GM23338 (cell line): ENCODE measurements at regions not wholly inside any gene's neighbourhood (a gene's known extent, or its start where the extent isn't known, plus 50 kb on each side); places are given as distances from the start of the nearest gene placed in this dataset.
"Not testable (repeated sequence)": the region's sequence is repeated elsewhere in the genome, so short reads cannot be mapped to it uniquely, and the experiment has no call there.

Experiments used
- ATAC-seq: fragments of 200-7000 bp; cut with Tn5 transposase; 3 replicates; pipeline ENCODE4 v1.9.1; 2020
- DNase-seq: peaks from one replicate; pipeline ENCODE4 v3.0.0-alpha.2; 2015; ENCODE audit warnings: low spot score
- H2AFZ ChIP-seq: fragments of 200-600 bp; sonication (generic); 2 replicates; pipeline ENCODE4 v1.8.0; 2016; ENCODE audit warnings: antibody characterized with exemption, mild to moderate bottlenecking, moderate library complexity
- H3F3A ChIP-seq: fragments of 200-600 bp; sonication (generic); replicated peaks from 2 replicates; pipeline ENCODE4 v1.8.0; 2017; ENCODE audit warnings: antibody characterized with exemption, mixed run types, low read depth
- H3K27ac ChIP-seq: fragments of 200-600 bp; sonication (generic); 2 replicates; pipeline ENCODE4 v1.6.1; 2016; ENCODE audit warnings: low read depth
- H3K27me3 ChIP-seq: fragments of 200-600 bp; sonication (generic); 2 replicates; pipeline ENCODE4 v1.8.0; 2016; ENCODE audit warnings: mild to moderate bottlenecking, mixed run types, moderate library complexity; ENCODE audit not compliant: insufficient read depth
- H3K36me3 ChIP-seq: fragments of 200-600 bp; sonication (generic); 2 replicates; pipeline ENCODE4 v1.8.0; 2016; ENCODE audit warnings: mild to moderate bottlenecking; ENCODE audit not compliant: insufficient read depth
- H3K4me1 ChIP-seq: fragments of 200-600 bp; sonication (generic); 2 replicates; pipeline ENCODE4 v1.8.0; 2016; ENCODE audit warnings: mild to moderate bottlenecking, moderate library complexity; ENCODE audit not compliant: insufficient read depth
- H3K4me2 ChIP-seq: fragments of 200-600 bp; sonication (generic); 2 replicates; pipeline ENCODE4 v1.7.1; 2017; ENCODE audit warnings: mixed run types
- H3K4me3 ChIP-seq: fragments of 200-600 bp; sonication (generic); 2 replicates; pipeline ENCODE4 v1.6.1; 2016; ENCODE audit warnings: mixed run types
- H3K79me2 ChIP-seq: fragments of 200-600 bp; sonication (generic); replicated peaks from 2 replicates; pipeline ENCODE4 v1.8.0; 2017; ENCODE audit warnings: mild to moderate bottlenecking; ENCODE audit not compliant: insufficient read depth
- H3K9me2 ChIP-seq: fragments of 200-600 bp; sonication (generic); 2 replicates; pipeline ENCODE4 v1.8.0; 2017; ENCODE audit not compliant: insufficient read depth
- H4K20me1 ChIP-seq: fragments of 200-600 bp; sonication (generic); replicated peaks from 2 replicates; pipeline ENCODE4 v1.8.0; 2017; ENCODE audit warnings: mild to moderate bottlenecking; ENCODE audit not compliant: insufficient read depth
- H3K27ac Mint-ChIP-seq: 2 replicates; pipeline ENCODE4 v1.8.0; 2020; ENCODE audit warnings: inconsistent platforms, mild to moderate bottlenecking, moderate library complexity, mixed read lengths
- H3K27me3 Mint-ChIP-seq: 3 replicates; pipeline ENCODE4 v1.8.0; 2022; ENCODE audit warnings: low read depth, mild to moderate bottlenecking, moderate library complexity, mixed read lengths, inconsistent platforms; ENCODE audit not compliant: insufficient read depth, poor library complexity
- H3K36me3 Mint-ChIP-seq: 3 replicates; pipeline ENCODE4 v1.8.0; 2021; ENCODE audit warnings: low read depth, mild to moderate bottlenecking, inconsistent platforms, moderate library complexity, mixed read lengths
- H3K4me1 Mint-ChIP-seq: 3 replicates; pipeline ENCODE4 v1.8.0; 2020; ENCODE audit warnings: mild to moderate bottlenecking, inconsistent platforms, mixed read lengths
- H3K4me3 Mint-ChIP-seq: 3 replicates; pipeline ENCODE4 v1.8.0; 2021; ENCODE audit warnings: moderate library complexity, mild to moderate bottlenecking, inconsistent platforms, mixed read lengths
- H3K9me3 Mint-ChIP-seq: 3 replicates; pipeline ENCODE4 v1.8.0; 2020; ENCODE audit warnings: moderate library complexity, mild to moderate bottlenecking, inconsistent platforms, mixed read lengths
- CREB1 ChIP-seq: fragments of 250-450 bp; sonication (Bioruptor Pico); IDR thresholded peaks from 2 replicates; pipeline ENCODE4 v1.5.0; 2020; ENCODE audit warnings: low read depth, mild to moderate bottlenecking, moderate library complexity
- CTCF ChIP-seq, 2 experiments: fragments of 200-600 bp in 1 of 2; sonication (generic) in 1 of 2; conservative IDR thresholded peaks; 2 replicates each; pipeline versions ENCODE4 v1.5.1 to v1.6.1; 2016 to 2017; ENCODE audit warnings: antibody characterized with exemption in 2 of 2, low read depth in 2 of 2, mild to moderate bottlenecking in 2 of 2, moderate library complexity in 1 of 2
- EZH2 ChIP-seq: fragments of 200-600 bp; sonication (generic); IDR thresholded peaks from one replicate; pipeline ENCODE4 v1.8.0; 2017; ENCODE audit warnings: antibody characterized with exemption, mild to moderate bottlenecking, low read depth; ENCODE audit not compliant: unreplicated experiment
- EZH2phosphoT487 ChIP-seq: fragments of 200-600 bp; sonication (generic); IDR thresholded peaks from one replicate; pipeline ENCODE4 v1.8.1; 2018; ENCODE audit warnings: antibody characterized with exemption; ENCODE audit not compliant: unreplicated experiment
- JUNB ChIP-seq: IDR thresholded peaks from one replicate; pipeline ENCODE4 v1.6.1; 2016; ENCODE audit warnings: antibody characterized with exemption; ENCODE audit not compliant: unreplicated experiment
- STAT1 ChIP-seq: IDR thresholded peaks from one replicate; pipeline ENCODE4 v1.6.1; 2016; ENCODE audit warnings: antibody characterized with exemption; ENCODE audit not compliant: unreplicated experiment
- ZNF114 ChIP-seq: fragments of 250-450 bp; sonication (Bioruptor Pico); IDR thresholded peaks from 2 replicates; pipeline ENCODE4 v1.5.0; 2020; ENCODE audit warnings: mild to moderate bottlenecking, moderate library complexity
- ZNF331 ChIP-seq: fragments of 250-450 bp; sonication (Bioruptor Pico); IDR thresholded peaks from 2 replicates; pipeline ENCODE4 v1.5.0; 2020; ENCODE audit warnings: low read depth, mild to moderate bottlenecking, moderate library complexity
- TF ChIP-seq, protein P1 (sequence below): IDR thresholded peaks from one replicate; pipeline ENCODE4 v1.6.1; 2018; ENCODE audit warnings: antibody characterized with exemption; ENCODE audit not compliant: unreplicated experiment

- H3K27ac ChIP-seq = no peak overlapping the region
- no peaks in the 10 kb centered on the region; the same call in 1 of the 3 replicates for H3K36me3 Mint-ChIP-seq
- H3K4me3 ChIP-seq = no peak overlapping the region
- no peak overlapping the region for H3K4me3 Mint-ChIP-seq
- no peaks in the 10 kb centered on the region for H3K27me3 ChIP-seq
- H3K79me2 ChIP-seq = no peaks in the 10 kb centered on the region
- no peaks in the 10 kb centered on the region for H3K4me1 ChIP-seq
- no peak overlapping the region for H2AFZ ChIP-seq
- H3K27me3 Mint-ChIP-seq = peaks cover under 1% of the 10 kb centered on the region
- no peaks in the 10 kb centered on the region for H3F3A ChIP-seq
- H3K9me3 Mint-ChIP-seq = peaks cover 15% of the 10 kb centered on the region
- DNase-seq (no peak), ATAC-seq (no peak)
- H3K36me3 ChIP-seq = no peaks in the 10 kb centered on the region
- H3K4me1 Mint-ChIP-seq = peaks cover 5% of the 10 kb centered on the region; the same call in 2 of the 3 replicates
- no peaks in the 10 kb centered on the region for H3K9me2 ChIP-seq
- H3K4me2 ChIP-seq = no peak overlapping the region
- H3K27ac Mint-ChIP-seq = no peak overlapping the region
- TF ChIP-seq STAT1 (no peak), ZNF331 (no peak), CREB1 (no peak), EZH2phosphoT487 (no peak), EZH2 (no peak)
- TF ChIP-seq, protein P1, sequence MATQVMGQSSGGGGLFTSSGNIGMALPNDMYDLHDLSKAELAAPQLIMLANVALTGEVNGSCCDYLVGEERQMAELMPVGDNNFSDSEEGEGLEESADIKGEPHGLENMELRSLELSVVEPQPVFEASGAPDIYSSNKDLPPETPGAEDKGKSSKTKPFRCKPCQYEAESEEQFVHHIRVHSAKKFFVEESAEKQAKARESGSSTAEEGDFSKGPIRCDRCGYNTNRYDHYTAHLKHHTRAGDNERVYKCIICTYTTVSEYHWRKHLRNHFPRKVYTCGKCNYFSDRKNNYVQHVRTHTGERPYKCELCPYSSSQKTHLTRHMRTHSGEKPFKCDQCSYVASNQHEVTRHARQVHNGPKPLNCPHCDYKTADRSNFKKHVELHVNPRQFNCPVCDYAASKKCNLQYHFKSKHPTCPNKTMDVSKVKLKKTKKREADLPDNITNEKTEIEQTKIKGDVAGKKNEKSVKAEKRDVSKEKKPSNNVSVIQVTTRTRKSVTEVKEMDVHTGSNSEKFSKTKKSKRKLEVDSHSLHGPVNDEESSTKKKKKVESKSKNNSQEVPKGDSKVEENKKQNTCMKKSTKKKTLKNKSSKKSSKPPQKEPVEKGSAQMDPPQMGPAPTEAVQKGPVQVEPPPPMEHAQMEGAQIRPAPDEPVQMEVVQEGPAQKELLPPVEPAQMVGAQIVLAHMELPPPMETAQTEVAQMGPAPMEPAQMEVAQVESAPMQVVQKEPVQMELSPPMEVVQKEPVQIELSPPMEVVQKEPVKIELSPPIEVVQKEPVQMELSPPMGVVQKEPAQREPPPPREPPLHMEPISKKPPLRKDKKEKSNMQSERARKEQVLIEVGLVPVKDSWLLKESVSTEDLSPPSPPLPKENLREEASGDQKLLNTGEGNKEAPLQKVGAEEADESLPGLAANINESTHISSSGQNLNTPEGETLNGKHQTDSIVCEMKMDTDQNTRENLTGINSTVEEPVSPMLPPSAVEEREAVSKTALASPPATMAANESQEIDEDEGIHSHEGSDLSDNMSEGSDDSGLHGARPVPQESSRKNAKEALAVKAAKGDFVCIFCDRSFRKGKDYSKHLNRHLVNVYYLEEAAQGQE = no peak
- no peaks in the 10 kb centered on the region for H4K20me1 ChIP-seq
Measured at GRCh38 chr2:57417007-57417406, 629.6 kb upstream of the VRK2 start.

DNA sequence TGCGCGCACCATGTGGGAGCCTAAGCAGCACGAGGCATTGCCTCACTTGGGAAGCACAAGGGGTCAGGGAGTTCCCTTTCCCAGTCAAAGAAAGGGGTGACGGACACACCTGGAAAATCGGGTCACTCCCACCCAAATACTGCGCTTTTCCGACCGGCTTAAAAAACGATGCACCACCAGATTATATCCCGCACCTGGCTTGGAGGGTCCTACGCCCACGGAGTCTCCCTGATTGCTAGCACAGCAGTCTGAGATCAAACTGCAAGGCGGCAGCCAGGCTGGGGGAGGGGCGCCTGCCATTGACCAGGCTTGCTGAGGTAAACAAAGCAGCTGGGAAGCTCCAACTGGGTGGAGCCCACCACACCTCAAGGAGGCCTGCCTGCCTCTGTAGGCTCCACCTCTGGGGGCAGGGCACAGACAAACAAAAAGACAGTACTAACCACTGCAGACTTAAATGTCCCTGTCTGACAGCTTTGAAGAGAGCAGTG, 627.7 kb upstream of the VRK2 start:
- not testable (repeated sequence) for H3K4me3 Mint-ChIP-seq, H3K4me2 ChIP-seq, DNase-seq, H4K20me1 ChIP-seq, H3K36me3 Mint-ChIP-seq, H3K9me3 Mint-ChIP-seq, H3K79me2 ChIP-seq, H3K9me2 ChIP-seq, H3K4me1 Mint-ChIP-seq, ATAC-seq, H3K4me3 ChIP-seq, H3K27me3 Mint-ChIP-seq, H3K27me3 ChIP-seq, H3K36me3 ChIP-seq, H3K27ac Mint-ChIP-seq, H3K27ac ChIP-seq, H3F3A ChIP-seq, H3K4me1 ChIP-seq
- H2AFZ ChIP-seq = peak overlapping the region; percentile 76

DNA sequence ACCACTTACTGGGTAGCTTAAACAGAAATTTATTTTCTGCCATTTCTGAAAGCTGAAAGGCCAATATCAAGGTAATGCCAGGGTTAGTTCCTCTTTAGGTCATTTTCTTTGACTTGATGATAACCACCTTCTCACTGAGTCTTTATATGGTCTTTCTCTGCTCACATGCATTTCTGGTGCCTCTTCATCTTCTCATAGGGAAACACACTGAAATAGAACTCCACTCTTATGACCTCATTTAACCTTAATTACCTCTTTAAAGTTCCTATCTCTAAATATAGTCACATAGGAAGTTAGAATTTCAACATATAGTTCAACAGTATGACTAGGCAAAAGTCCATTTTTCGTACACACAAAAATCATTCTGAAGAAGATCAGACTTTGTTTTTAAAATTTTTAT, 616.8 kb upstream of the VRK2 start:
- no peak overlapping the region for H3K27ac Mint-ChIP-seq
- Histone ChIP-seq H3K4me2 (no peak overlapping the region), H2AFZ (no peak overlapping the region), H3K36me3 (no peaks in the 10 kb centered on the region), H3K4me3 (no peak overlapping the region), H3K79me2 (no peaks in the 10 kb centered on the region), H3K9me2 (no peaks in the 10 kb centered on the region), H4K20me1 (no peaks in the 10 kb centered on the region), H3K4me1 (no peaks in the 10 kb centered on the region), H3K27ac (no peak overlapping the region), H3K27me3 (no peaks in the 10 kb centered on the region), H3F3A (no peaks in the 10 kb centered on the region)
- H3K9me3 Mint-ChIP-seq = no peaks in the 10 kb centered on the region
- no peaks in the 10 kb centered on the region for H3K36me3 Mint-ChIP-seq
- no peaks in the 10 kb centered on the region for H3K4me1 Mint-ChIP-seq
- no peak overlapping the region for H3K4me3 Mint-ChIP-seq
- ATAC-seq (no peak), DNase-seq (no peak)
- H3K27me3 Mint-ChIP-seq = no peaks in the 10 kb centered on the region
- no peak for TF ChIP-seq EZH2
- no peak for TF ChIP-seq ZNF114 (CRISPR knock-in tag)
- no peak for TF ChIP-seq JUNB
- TF ChIP-seq CTCF (conservative IDR thresholded peaks at IDR 0.05; ENCODE audit: low read depth in 2 of 2) = no peak
- TF ChIP-seq, protein P1 = no peak
